Stimulated activated CD4-positive, alpha-beta T cell treated with anti-CD3 and anti-CD28 coated beads, Interleukin-1b, Interleukin-23, amount 100 ng/mL, for 48 hours (primary cell): ENCODE measurements at regions not wholly inside any gene's neighbourhood (a gene's known extent, or its start where the extent isn't known, plus 50 kb on each side); places are given as distances from the start of the nearest gene placed in this dataset.

Experiments used
- DNase-seq: peaks from one replicate; pipeline ENCODE4 v3.0.0-alpha.2; 2020

DNA sequence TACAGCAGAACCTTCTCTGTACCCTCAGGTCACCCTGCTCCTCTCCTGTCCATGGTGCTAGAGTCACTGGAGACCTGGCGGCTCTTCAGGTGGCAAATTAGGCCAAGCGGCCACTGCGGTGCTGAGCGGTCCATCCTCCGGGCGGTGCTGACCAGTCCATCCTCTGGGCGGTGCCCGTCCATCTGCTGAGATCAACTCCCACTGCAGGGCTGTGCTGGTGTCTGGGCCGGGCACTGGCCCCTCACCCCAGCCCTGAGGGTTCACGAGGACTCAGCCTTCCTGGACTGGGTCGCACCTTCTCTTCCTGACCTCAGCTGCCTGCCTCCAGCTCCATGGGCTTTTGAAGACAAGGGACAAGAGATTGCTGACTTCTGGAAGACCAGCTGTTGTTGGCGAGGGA is 782.9 kb downstream of the BRD1 start:
- DNase-seq: no peak

DNA sequence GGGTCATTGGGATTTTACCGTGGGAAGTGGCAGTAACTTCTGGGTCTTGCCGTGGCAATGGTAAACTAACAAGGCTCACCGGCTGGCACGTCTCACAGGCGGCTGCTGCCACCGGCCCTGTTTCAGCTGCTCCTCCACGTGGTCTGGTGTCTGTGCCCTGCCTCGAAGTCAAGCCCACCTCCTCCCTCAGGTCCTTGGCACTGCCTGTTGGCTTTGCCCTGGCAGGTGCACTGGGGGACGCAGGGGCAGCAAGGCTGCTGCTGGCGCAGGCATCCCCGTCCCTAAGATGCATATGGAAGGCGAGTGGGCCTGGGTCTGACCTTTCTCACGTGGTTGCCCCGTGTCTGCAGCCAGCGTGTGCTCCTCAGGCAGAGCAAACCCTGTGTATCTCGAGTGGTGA is 783.6 kb downstream of the BRD1 start:
- DNase-seq: no peak

DNA sequence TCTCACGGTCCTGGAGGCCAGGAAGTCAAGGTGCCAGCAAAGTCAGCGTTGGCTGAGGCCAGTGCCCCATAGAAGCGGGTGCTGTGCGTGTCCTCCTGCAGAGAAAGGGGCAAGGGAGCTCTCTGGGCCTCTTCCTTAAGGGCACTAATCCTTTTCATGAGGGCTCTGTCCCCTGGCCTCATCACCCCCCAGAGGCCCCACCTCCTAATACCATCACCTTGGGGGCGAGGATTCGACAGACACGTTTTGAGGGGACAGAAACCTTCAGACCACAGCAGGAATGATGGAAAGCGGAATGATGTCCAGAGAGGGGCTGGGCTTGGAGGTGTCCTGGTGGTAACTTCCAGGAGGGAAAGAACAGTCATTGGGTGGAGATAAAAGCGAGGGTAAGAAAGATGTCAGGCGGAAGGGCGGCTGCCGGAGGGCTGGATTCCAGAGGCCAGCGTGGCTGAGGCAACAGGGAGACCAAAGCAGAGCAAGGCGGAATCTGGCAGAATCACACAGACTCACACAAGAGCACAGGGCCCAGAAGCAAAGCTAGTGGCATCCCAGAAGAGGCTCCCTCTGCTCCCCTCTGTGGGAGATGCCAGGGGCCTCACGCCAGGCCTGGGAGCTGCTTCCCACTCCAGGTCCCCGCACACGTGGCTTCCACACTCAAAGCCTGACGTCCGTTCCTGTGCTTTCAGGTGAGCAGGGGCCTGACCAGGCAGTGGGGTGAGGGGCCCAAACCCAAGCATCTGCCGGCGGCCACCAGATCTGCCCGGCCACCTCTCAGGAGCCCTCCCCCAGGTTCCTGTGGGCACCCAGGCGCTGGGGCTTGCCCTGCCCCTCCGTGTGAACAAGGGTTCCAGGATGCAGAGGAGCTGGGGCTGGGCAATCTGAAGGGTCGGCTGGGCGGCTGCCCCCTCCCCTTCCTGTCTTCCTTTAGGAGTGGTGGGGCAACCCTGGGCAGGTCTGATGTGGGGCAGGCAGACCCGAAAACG is 784.5 kb downstream of the BRD1 start:
- DNase-seq: no peak

- no peak for DNase-seq
These were observed 785.6 kb downstream of the BRD1 start for GRCh38 chr22:49042066-49042465.

DNA sequence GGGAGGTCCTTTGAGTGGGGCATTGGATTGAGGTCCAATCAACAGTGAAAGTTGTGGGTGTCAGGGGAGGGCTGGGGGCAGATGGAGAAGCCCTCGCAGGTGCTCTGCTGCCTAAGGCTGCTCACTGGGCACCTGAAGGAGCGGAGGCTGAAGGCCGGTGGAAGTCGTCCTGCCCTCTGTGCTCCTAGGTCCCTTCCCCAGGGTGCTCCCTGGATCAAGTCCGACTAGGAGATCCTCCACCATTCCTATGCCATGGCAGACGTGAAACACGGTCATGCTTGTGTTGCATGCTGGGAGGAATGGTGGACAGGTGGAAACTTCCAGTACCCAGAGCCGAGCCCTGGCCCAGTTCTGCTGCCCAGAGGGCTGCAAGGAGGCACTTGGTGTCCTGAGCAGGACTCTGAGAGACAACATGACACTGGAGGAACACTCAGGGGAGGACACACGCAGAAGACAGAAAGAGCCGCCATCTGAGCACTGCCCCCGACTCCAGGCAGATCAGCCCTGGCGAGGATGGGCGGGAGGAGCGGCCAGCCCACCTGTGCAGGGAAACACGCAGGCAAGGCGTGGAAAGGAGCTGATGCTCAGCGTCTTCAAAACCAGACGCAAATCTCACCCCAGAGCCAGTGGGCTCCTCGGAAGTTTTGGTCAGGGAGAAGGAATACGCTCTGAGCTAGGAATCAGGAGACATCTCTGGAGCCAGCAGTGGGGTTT is 786.8 kb downstream of the BRD1 start:
- no peak for DNase-seq

DNA sequence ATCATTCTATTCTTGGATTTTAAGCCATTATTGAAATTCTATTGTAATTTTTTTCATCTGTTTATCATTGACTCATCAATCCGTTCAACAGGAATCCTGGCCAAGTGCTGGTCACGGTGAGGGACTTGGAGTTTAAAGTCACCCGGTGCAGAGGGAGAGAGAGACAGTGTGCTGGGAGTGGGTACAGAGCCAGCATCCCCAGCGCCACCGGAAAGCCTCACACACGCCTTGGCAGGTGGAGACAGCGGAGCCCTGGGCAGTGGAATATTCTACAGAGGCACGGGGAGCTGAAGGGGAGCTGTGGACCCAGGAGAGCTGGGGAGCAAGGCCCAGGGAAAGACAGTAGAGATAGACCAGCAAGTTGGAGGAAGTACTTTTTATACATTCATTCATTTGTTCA is 787.6 kb downstream of the BRD1 start:
- DNase-seq: no peak

DNA sequence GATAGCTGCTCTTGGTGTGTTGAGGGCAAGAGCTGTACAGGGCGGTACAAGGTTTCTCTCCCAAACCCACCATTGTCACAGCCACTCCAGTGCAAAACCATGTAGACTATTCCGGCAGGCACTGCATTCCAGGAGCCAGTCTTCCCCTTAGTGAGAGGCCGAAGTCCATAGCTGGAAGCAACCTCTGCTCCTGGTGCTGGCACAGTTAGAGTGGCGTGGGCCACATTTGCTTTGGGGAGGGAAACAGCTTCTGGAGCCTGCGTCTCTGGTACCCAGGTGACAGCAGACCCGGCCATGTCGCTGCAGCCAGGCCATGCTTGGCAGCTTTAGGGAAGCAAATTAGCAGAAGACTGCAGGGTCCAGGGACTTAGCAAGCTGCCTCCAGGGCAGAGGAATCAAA is 788.0 kb downstream of the BRD1 start:
- no peak for DNase-seq

DNA sequence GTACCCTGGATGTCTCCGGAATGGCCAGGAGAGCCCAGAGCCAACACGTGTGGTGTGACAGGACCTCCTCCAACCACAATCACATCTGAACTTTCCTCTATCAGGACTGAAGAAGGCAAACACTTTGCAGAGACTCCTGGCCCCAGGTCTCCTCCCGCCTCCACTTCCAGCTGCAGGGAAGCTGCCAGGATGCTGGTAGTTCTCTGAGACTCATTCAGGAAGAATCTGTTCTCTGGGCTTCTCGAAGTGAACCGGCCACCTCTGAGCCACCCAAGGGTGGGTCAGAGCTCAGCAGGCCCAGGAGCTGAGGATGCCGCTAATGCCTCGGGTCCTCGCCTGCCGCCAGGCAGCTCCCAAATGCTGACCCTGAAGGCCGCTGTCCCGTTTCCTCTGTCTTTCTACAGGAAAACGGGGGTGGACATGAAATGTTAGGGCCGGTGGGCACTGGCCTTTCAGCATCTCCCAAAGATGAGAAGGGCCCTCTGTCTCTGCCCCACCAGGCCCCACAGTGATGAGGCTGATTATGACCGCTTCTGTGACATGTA is 789.9 kb downstream of the BRD1 start:
- no peak for DNase-seq

DNA sequence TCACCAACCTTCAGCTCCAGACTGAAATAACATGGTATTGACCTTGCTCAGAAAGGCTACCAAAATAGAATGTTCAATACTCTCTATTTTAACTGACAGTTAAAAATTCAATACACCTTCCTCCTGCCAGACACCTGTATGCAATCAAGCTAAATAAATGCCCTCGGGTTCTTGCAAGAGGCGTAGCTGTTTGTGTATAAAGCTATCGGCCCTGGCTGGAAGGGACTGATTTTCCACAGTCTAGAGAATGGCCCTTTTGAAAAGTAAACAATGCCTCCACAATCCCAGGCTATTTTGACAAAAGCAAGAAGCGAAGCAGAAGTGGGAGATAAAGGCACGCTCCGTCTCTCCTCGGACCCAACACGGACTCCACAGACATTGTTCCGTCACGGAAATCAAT is 791.2 kb downstream of the BRD1 start:
- no peak for DNase-seq

GRCh38 chr22:49035818-49036457 is 791.7 kb downstream of the BRD1 start:
- DNase-seq: no peak

DNA sequence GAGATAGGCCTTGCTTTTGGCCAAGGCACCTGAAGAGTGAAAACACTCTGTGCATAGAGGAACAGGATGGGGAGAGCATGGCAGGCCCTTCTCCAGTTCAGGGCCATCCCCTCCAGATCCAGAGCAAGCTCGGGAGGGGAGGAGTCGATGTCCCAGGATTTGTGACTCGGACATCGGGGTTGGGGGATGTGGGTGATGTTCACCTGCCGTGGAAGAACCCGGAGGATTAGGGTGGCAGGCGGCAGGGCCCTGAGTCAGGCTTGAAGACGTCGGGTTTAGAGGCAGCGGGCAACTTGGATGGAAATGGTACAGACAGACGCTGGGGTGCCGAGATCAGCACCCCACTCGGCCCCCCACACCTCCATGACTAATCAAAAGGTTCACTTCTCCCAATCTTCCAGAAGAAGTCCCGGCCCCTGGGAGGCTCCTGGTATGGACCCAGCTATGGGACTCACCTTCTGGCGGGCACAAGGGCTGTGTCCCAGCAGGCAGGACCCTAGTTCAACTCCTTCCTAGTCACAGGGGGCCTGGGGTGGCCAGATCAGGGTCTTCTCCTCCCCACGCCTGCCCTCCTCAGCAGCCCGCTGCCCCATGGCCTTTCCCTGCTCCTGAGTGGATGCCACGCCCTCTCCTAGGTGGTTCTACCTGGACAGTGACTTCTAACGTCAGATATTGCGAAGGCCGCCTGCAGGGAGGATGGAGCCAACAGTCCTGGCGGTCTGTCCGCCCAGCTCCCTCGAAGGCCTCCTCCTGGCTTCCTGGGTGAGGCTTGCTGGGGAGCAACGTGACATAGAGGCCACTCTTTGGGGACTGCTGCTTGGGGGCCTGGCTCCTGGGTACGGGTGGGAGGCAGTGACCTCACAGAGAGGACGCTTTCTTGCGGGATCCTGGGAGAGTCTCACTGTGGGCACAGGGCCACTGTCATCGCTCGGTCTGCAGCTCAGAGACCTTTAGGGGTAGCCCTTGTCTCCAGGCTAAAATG is 792.5 kb downstream of the BRD1 start:
- no peak for DNase-seq

DNA sequence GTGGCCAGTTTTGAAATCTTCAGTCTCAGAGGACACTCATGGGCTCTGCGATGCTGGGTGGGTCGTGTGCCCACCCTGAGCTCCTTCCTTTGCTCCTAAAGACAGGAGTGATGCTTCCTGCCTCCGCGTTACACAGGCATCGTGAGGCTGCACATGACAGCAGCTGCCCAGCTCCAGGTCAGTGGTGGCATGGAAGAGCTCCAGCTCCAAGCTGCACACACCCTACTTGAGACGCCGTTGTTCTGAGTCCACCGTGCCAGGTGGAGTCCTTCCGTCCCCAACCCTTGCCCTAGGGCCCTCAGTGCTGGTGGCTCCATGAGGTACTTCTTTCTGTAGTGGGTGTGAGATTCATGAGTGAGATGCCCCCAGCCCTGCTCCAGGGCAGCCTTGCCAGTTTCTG is 794.1 kb downstream of the BRD1 start:
- DNase-seq: no peak

- DNase-seq: no peak
These were observed 794.9 kb downstream of the BRD1 start for GRCh38 chr22:49032821-49033220.

GRCh38 chr22:49031746-49032330 is 795.8 kb downstream of the BRD1 start:
- DNase-seq: no peak

GRCh38 chr22:49028111-49028510 is 799.6 kb downstream of the BRD1 start:
- no peak for DNase-seq

- no peak for DNase-seq
These were observed 800.4 kb downstream of the BRD1 start for GRCh38 chr22:49027368-49027670.

GRCh38 chr22:49026494-49027367 is 800.9 kb downstream of the BRD1 start:
- no peak for DNase-seq

GRCh38 chr22:49025791-49026493 is 801.7 kb downstream of the BRD1 start:
- DNase-seq: no peak

DNA sequence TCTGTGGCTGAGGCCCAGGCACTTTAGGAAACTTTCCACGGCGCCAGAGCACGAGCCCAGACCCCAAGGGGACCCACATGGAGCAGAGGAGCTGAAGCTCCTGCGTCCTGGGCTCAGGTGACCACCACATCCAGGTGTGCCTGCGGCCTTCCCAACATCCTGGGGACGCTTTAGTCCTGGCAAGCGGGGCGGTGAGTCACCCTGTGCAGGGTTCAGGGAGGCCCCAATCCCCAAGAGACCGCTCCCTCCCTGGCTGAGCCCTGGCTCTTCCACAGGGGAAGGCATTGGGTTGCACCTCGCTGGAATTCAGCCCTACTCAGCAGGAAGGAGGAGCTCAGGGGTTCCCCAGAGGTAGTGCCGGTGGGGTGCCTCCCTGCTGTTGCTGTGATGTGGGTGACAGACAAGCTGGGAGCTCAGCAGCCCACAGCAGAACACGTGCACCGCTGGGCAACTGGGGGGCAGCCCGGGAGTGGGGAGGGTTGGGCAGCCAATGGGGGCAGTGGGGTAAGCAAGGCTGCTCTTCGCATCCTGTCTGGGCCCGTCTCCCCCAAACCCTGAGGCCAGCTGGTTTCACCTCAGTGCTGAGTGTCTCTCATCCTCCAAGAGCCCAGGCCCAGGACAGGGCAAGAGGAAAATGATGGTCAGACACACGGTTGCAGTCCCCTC is 802.8 kb downstream of the BRD1 start:
- no peak for DNase-seq
